K562 (cell line): ENCODE measurements at regions not wholly inside any gene's neighbourhood (a gene's known extent, or its start where the extent isn't known, plus 50 kb on each side); places are given as distances from the start of the nearest gene placed in this dataset.

Source experiments
- ASH1L ChIP-seq: fragments of 450-650 bp; IDR thresholded peaks from 2 replicates; pipeline ENCODE4 v1.6.1; 2018; ENCODE audit warnings: borderline replicate concordance, mild to moderate bottlenecking, low read depth; ENCODE audit not compliant: partially characterized antibody
- CBFA2T3 ChIP-seq: fragments of 450-650 bp; IDR thresholded peaks from 2 replicates; pipeline ENCODE4 v1.6.1; 2017
- CEBPB ChIP-seq: fragments of 450-650 bp; IDR thresholded peaks from 2 replicates; pipeline ENCODE4 v1.6.1; 2016; ENCODE audit warnings: missing genetic modification characterization, missing compliant biosample characterization
- FOXK2 ChIP-seq, 2 experiments: fragments of 450-650 bp; IDR thresholded peaks in 1 of 2; conservative IDR thresholded peaks in 1 of 2; 2 replicates each; pipeline ENCODE4 v1.6.1; 2016; ENCODE audit warnings: low read depth in 2 of 2, mild to moderate bottlenecking in 1 of 2
- MEIS2 ChIP-seq: fragments of 450-650 bp; IDR thresholded peaks from 2 replicates; pipeline ENCODE4 v1.6.1; 2014; ENCODE audit warnings: mild to moderate bottlenecking; ENCODE audit not compliant: partially characterized antibody
- MTA2 ChIP-seq: fragments of 450-650 bp; IDR thresholded peaks from 2 replicates; pipeline ENCODE4 v1.6.1; 2016; ENCODE audit warnings: low read depth
- NFIX ChIP-seq: fragments of 250-450 bp; sonication (Bioruptor Pico); IDR thresholded peaks from 2 replicates; pipeline ENCODE4 v1.4.0; 2020; ENCODE audit warnings: low read depth, mild to moderate bottlenecking, moderate library complexity
- POLR2B ChIP-seq: fragments of 450-650 bp; IDR thresholded peaks from 2 replicates; pipeline ENCODE4 v1.6.1; 2018; ENCODE audit warnings: low read depth; ENCODE audit not compliant: partially characterized antibody
- RB1 ChIP-seq: fragments of 450-650 bp; IDR thresholded peaks from 2 replicates; pipeline ENCODE4 v1.6.1; 2017; ENCODE audit warnings: low read depth, mild to moderate bottlenecking
- RBM17 ChIP-seq: fragments of 200-400 bp; formaldehyde crosslinking; IDR thresholded peaks from 2 replicates; pipeline ENCODE4 v1.6.1; 2017; ENCODE audit warnings: low read depth, mild to moderate bottlenecking, low read length, borderline replicate concordance
- TCF3 ChIP-seq: sonication (generic); formaldehyde crosslinking; IDR thresholded peaks from 2 replicates; pipeline ENCODE4 v1.4.0; 2020; ENCODE audit warnings: mild to moderate bottlenecking, missing genetic modification reagents
- ZNF431 ChIP-seq: sonication (generic); formaldehyde crosslinking; IDR thresholded peaks from 2 replicates; pipeline ENCODE4 v1.8.0; 2022; ENCODE audit warnings: mild to moderate bottlenecking, missing genetic modification reagents
- TF ChIP-seq, protein P1 (sequence below): fragments of 200-400 bp; formaldehyde crosslinking; IDR thresholded peaks from 2 replicates; pipeline ENCODE4 v1.6.1; 2017; ENCODE audit warnings: mild to moderate bottlenecking, low read depth, low read length, moderate library complexity
- TF ChIP-seq, protein P2 (sequence below): sonication (generic); formaldehyde crosslinking; IDR thresholded peaks from 2 replicates; pipeline ENCODE4 v1.8.1; 2023; ENCODE audit warnings: mild to moderate bottlenecking, missing genetic modification reagents
- TF ChIP-seq, protein P3 (sequence below), 2 experiments: fragments of 450-650 bp in 1 of 2; IDR thresholded peaks; 2 replicates each; pipeline ENCODE4 v1.6.1; 2011 to 2017; ENCODE audit warnings: low read depth in 2 of 2, antibody characterized with exemption in 1 of 2, borderline replicate concordance in 1 of 2, low read length in 1 of 2, mild to moderate bottlenecking in 1 of 2, mixed read lengths in 1 of 2; ENCODE audit not compliant: control insufficient read depth in 1 of 2
- TF ChIP-seq, protein P4 (sequence below), 2 experiments: IDR thresholded peaks in 1 of 2; conservative IDR thresholded peaks in 1 of 2; 2 replicates each; pipeline ENCODE4 v1.6.1; 2016; ENCODE audit warnings: low read depth in 2 of 2, mild to moderate bottlenecking in 1 of 2, missing compliant biosample characterization in 1 of 2, missing genetic modification characterization in 1 of 2, moderate library complexity in 1 of 2
- TF ChIP-seq, protein P5 (sequence below): fragments of 450-650 bp; IDR thresholded peaks from 2 replicates; pipeline ENCODE4 v1.6.1; 2016

DNA sequence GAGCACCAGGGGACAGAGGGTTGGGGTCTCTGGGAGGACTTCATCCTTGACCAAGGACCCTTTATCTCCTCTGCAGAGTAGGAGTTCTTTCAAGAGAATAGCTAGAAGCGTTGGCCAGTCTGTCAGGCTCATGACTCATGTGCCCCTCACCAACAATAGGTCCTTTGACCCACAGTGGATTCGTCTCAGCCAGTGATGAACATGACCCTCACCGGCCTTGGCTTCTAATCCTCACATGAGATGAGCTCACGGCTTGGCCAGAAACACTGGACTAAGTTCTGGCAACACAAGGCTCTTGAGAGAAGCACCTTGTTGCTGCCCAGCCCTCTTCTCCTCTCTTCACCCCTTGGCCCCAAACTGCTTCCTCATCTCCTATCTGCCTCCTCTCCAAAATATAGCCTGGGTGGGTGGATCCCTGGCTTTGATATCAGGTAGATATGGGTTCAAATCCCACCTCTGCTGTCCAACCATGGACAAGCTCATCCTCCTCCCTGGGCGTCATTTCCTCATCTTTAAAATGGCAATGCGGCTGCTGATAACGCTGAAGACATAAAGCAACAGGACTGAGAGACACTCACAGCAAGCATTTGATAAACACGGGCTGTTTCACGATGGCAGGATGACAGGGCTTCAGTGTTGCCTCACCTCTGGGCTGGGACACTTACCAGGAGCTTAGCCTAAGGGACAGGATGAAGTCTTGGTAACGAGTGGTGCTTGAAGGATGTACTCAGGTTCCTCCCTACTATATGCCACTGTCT lies 446.7 kb upstream of the PROK2 start (continued):
- TF ChIP-seq, protein P1, sequence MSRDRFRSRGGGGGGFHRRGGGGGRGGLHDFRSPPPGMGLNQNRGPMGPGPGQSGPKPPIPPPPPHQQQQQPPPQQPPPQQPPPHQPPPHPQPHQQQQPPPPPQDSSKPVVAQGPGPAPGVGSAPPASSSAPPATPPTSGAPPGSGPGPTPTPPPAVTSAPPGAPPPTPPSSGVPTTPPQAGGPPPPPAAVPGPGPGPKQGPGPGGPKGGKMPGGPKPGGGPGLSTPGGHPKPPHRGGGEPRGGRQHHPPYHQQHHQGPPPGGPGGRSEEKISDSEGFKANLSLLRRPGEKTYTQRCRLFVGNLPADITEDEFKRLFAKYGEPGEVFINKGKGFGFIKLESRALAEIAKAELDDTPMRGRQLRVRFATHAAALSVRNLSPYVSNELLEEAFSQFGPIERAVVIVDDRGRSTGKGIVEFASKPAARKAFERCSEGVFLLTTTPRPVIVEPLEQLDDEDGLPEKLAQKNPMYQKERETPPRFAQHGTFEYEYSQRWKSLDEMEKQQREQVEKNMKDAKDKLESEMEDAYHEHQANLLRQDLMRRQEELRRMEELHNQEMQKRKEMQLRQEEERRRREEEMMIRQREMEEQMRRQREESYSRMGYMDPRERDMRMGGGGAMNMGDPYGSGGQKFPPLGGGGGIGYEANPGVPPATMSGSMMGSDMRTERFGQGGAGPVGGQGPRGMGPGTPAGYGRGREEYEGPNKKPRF = no peak
- TF ChIP-seq ZNF431 (CRISPR knock-in tag) = no peak
- TF ChIP-seq MEIS2 = peak; percentile 25
- TF ChIP-seq, protein P2, sequence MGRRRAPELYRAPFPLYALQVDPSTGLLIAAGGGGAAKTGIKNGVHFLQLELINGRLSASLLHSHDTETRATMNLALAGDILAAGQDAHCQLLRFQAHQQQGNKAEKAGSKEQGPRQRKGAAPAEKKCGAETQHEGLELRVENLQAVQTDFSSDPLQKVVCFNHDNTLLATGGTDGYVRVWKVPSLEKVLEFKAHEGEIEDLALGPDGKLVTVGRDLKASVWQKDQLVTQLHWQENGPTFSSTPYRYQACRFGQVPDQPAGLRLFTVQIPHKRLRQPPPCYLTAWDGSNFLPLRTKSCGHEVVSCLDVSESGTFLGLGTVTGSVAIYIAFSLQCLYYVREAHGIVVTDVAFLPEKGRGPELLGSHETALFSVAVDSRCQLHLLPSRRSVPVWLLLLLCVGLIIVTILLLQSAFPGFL = no peak
- TF ChIP-seq NFIX = no peak
- TF ChIP-seq POLR2B = no peak
- TF ChIP-seq, protein P3, sequence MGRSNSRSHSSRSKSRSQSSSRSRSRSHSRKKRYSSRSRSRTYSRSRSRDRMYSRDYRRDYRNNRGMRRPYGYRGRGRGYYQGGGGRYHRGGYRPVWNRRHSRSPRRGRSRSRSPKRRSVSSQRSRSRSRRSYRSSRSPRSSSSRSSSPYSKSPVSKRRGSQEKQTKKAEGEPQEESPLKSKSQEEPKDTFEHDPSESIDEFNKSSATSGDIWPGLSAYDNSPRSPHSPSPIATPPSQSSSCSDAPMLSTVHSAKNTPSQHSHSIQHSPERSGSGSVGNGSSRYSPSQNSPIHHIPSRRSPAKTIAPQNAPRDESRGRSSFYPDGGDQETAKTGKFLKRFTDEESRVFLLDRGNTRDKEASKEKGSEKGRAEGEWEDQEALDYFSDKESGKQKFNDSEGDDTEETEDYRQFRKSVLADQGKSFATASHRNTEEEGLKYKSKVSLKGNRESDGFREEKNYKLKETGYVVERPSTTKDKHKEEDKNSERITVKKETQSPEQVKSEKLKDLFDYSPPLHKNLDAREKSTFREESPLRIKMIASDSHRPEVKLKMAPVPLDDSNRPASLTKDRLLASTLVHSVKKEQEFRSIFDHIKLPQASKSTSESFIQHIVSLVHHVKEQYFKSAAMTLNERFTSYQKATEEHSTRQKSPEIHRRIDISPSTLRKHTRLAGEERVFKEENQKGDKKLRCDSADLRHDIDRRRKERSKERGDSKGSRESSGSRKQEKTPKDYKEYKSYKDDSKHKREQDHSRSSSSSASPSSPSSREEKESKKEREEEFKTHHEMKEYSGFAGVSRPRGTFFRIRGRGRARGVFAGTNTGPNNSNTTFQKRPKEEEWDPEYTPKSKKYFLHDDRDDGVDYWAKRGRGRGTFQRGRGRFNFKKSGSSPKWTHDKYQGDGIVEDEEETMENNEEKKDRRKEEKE (IDR thresholded peaks at IDR 0.05; ENCODE audit: borderline replicate concordance in 1 of 2, control insufficient read depth in 1 of 2, low read depth in 2 of 2, low read length in 1 of 2) = no peak
- peak; percentile 47 to 64; a peak in 3 of 4 replicates for TF ChIP-seq FOXK2 (conservative IDR thresholded peaks at IDR 0.05 in 1 of 2, IDR thresholded peaks at IDR 0.05 in 1 of 2; ENCODE audit: low read depth in 2 of 2)
- TF ChIP-seq, protein P4, sequence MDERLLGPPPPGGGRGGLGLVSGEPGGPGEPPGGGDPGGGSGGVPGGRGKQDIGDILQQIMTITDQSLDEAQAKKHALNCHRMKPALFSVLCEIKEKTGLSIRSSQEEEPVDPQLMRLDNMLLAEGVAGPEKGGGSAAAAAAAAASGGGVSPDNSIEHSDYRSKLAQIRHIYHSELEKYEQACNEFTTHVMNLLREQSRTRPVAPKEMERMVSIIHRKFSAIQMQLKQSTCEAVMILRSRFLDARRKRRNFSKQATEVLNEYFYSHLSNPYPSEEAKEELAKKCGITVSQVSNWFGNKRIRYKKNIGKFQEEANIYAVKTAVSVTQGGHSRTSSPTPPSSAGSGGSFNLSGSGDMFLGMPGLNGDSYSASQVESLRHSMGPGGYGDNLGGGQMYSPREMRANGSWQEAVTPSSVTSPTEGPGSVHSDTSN (CRISPR knock-in tag; IDR thresholded peaks at IDR 0.05; ENCODE audit: low read depth) = no peak
- TF ChIP-seq, protein P4 (tag; conservative IDR thresholded peaks at IDR 0.05; ENCODE audit: low read depth) = no peak
- TF ChIP-seq, protein P5, sequence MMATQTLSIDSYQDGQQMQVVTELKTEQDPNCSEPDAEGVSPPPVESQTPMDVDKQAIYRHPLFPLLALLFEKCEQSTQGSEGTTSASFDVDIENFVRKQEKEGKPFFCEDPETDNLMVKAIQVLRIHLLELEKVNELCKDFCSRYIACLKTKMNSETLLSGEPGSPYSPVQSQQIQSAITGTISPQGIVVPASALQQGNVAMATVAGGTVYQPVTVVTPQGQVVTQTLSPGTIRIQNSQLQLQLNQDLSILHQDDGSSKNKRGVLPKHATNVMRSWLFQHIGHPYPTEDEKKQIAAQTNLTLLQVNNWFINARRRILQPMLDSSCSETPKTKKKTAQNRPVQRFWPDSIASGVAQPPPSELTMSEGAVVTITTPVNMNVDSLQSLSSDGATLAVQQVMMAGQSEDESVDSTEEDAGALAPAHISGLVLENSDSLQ = peak; percentile 38; the same call in 1 of the 2 replicates
- no peak for TF ChIP-seq ASH1L
- peak; percentile 56 for TF ChIP-seq TCF3 (CRISPR knock-in tag)
- peak; percentile 63 for TF ChIP-seq CBFA2T3
- TF ChIP-seq CEBPB (tag) = peak; percentile 88
- TF ChIP-seq RB1 = no peak
- TF ChIP-seq MTA2 = no peak
- no peak for TF ChIP-seq RBM17
